ENCODE measurements at regions not wholly inside any gene's neighbourhood (a gene's known extent, or its start where the extent isn't known, plus 50 kb on each side); places are given as distances from the start of the nearest gene placed in this dataset.

DNA sequence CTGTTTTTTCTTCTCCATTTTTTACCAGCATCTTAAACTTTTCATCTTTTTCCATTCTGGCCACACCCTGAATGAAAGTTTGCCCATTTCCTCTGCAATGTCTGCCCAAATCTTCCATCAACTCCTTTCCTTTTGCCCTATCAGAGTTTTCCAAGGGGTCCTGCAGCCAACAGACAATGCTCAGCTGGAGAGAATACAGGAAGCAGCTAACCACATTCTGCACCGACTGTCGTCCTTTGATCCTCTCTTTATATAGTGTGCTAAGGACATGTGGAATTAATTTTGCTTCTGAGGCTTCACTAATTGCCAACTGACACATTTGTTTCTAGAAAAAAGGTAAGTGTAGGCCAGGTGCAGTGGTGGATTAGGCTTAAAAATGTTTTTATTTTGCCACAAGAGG lies 50.5 kb upstream of the DLX2 start:
- DNase-seq, result no peak

- no peak for DNase-seq
Observed at GRCh38 chr2:172153757-172154156, 51.1 kb upstream of the DLX2 start.

DNA sequence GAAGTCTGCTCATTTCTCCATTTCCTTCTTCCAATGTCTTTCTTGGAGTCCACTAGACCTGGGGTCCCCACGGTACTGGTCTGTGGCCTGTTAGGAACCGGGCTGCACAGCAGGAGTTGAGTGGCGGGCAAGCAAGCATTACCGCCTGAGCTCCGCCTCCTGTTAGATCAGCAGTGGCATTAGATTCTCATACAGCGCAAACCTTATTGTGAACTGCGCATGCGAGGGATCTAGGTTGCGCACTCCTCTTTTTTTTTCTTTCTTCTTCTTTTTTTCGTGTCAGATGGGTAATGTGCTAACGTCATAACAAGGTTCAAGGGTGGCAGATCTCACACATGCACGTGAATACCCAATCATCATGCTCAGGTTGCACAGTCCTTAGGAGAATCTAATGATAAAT lies 53.1 kb upstream of the DLX2 start:
- no peak for DNase-seq

GRCh38 chr2:172160839-172161238 lies 58.1 kb upstream of the DLX2 start:
- DNase-seq, result no peak

GRCh38 chr2:172162225-172162733 lies 59.6 kb upstream of the DLX2 start:
- no peak for DNase-seq

DNA sequence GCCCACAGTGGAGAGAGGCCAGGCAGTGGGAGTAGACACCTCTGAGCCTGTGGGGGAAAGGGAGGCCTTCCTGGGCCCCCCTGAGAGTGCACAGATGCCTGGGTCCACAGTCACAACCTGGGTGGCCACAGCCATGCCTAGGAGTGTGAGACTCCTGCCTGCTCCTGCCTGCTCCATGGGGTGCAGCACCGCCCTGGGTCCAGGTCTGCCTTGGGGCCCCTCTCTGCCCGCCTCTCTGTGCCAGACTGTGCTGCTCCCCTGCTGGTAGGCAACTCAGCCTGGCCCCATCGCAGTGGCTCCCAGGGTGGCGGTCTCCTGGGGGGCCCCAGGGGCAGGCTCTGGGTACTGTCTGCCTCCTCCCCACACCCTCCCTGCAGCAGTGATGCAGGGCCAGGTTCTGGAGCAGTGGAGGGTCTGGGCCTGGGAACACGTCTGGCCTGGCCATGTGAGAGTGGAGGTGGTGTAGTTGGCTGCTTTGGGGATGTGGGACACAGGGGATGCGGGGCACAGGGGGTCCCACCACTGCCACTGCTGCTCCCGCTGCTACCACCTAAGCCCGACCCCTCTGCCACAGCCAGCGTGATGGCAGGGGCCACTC lies 60.1 kb upstream of the DLX2 start:
- no peak for DNase-seq

DNA sequence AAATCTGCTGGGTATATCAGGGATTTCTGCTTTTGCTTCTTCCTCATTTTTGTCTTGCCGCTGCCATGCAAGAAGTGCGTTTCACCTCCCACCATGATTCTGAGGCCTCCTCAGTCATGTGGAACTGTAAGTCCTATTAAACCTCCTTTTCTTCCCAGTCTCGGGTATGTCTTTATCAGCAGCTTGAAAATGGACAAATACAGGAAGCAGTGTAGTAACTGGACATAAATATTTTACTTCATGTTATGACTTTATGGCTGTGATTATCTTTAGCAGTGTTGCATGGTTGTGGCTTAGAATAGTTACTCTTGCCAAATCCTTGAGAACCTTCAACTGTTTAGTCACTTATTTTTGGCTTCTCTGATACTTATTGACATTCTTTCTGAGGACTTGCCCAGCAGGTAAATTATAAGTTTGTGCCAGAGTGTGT lies 66.2 kb upstream of the DLX2 start:
- DNase-seq, result no peak

- no peak for DNase-seq
Observed at GRCh38 chr2:172169611-172170010, 66.9 kb upstream of the DLX2 start.

GRCh38 chr2:172172513-172173173 lies 69.9 kb upstream of the DLX2 start:
- peak; percentile 64 for DNase-seq

- no peak for DNase-seq
Observed at GRCh38 chr2:172173174-172173706, 70.5 kb upstream of the DLX2 start.

- no peak for DNase-seq
Observed at GRCh38 chr2:172177581-172177980, 74.9 kb upstream of the DLX2 start.

GRCh38 chr2:172177996-172178395 lies 75.3 kb upstream of the DLX2 start:
- no peak for DNase-seq

- no peak for DNase-seq
Observed at GRCh38 chr2:172179045-172179701, 76.5 kb upstream of the DLX2 start.

DNA sequence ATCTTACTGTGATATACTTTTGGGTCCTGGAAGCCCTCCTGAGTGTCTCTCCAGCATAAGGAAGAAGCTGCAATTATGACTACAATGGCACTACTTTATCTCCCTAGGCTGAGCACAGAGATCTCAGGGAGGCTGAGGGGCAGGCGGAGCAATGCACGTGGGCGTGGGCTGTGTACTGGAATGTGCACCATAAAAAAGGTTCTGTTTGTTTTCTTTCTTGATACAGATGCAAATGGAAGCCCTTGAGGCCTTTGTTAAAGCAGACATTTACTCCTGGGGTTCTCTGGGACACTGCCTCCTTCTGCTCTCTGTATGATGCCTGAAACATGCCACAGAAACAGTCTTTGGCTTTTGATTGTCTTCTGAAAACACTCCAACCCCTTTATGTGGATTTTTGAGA lies 79.1 kb upstream of the DLX2 start:
- DNase-seq, result no peak

DNA sequence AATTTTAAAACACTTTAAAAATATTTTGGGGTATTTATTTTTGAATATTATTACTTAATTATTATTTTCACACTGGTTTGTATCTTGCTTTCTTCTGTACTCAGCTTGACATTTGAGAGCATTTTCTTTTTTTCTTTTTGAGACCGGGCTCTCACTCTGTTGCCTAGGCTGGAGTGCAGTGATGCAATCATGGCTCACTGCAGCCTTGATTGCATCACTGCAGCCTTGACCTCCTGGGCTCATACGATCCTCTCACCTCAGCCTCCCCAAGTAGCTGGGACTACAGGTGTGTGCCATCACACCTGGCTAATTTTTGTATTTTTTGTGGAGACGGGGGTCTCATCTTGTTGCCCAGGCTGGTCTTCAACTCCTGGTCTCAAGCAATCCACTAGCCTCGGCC lies 79.9 kb upstream of the DLX2 start:
- DNase-seq, result no peak

GRCh38 chr2:172193331-172194089 lies 90.8 kb upstream of the DLX2 start:
- DNase-seq, result no peak

GRCh38 chr2:172195836-172196376 lies 93.2 kb upstream of the DLX2 start:
- DNase-seq, result no peak

DNA sequence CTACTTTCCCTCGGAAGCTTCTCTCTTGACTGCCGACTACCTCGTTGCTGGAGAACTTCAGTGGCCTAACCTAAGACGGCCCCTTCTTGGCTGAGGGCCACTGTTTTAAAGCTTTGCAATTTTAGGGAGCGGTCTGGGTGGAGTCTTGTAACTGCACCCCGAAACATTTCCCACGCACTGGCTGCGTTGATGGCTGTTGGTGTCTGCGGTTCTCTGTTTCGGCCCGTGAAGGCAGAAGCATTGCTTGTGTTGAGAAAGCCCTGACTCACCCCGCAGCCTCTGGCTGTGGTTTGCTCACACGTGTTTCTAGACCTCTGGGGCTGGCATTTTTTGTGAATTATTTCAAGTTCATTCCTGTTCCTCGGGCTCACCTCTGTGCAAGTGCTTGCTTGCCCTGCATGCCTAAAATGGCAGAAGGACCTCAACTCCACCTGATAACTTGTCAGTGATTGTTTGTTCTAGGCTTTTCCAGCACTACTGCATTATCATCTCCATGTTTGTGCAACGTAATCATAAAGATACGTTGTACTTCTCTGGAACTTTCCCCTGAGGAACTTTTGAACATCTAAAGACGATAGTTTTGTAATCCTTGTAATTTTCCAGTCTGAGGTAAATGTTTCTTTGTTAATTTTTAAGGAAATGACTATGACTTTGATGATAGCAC lies 94.2 kb upstream of the DLX2 start:
- peak; percentile 40 for DNase-seq

DNA sequence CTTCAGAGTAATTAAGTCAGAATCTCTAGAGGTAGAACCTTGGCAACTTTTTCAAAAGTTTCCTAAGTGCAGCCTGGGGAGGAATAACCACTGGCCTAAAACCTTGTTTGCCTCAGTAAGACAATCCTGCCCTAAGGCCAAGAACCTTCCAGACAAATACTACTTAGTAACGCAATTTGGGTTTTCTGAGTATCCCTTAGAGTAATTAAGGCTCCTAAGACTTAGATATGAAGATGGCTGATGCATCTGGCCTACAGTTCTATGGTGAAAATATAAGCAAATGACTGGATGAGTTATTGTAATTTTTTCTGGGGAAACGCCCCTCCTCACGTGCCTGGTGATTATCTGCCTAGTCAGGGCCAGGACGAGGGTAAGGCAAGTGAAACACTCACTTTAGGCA lies 95.7 kb upstream of the DLX2 start:
- no peak for DNase-seq

GRCh38 chr2:172198908-172199307 lies 96.2 kb upstream of the DLX2 start:
- no peak for DNase-seq

GRCh38 chr2:172200495-172201085 lies 97.9 kb upstream of the DLX2 start:
- no peak for DNase-seq

- no peak for DNase-seq
Observed at GRCh38 chr2:172204309-172204708, 101.6 kb upstream of the DLX2 start.

All from activated CD4-positive, CD25-positive, alpha-beta regulatory T cell treated with anti-CD3 and anti-CD28 coated beads, Interleukin-2, amount 50 U/mL, for 72 hours (primary cell).